GM23338 (cell line): ENCODE measurements at regions not wholly inside any gene's neighbourhood (a gene's known extent, or its start where the extent isn't known, plus 50 kb on each side); places are given as distances from the start of the nearest gene placed in this dataset.
"Not testable (repeated sequence)": the region's sequence is repeated elsewhere in the genome, so short reads cannot be mapped to it uniquely, and the experiment has no call there.

Source experiments
- ATAC-seq: fragments of 200-7000 bp; cut with Tn5 transposase; 3 replicates; pipeline ENCODE4 v1.9.1; 2020
- DNase-seq: peaks from one replicate; pipeline ENCODE4 v3.0.0-alpha.2; 2015; ENCODE audit warnings: low spot score
- H2AFZ ChIP-seq: fragments of 200-600 bp; sonication (generic); 2 replicates; pipeline ENCODE4 v1.8.0; 2016; ENCODE audit warnings: antibody characterized with exemption, mild to moderate bottlenecking, moderate library complexity
- H3F3A ChIP-seq: fragments of 200-600 bp; sonication (generic); replicated peaks from 2 replicates; pipeline ENCODE4 v1.8.0; 2017; ENCODE audit warnings: antibody characterized with exemption, mixed run types, low read depth
- H3K27ac ChIP-seq: fragments of 200-600 bp; sonication (generic); 2 replicates; pipeline ENCODE4 v1.6.1; 2016; ENCODE audit warnings: low read depth
- H3K27me3 ChIP-seq: fragments of 200-600 bp; sonication (generic); 2 replicates; pipeline ENCODE4 v1.8.0; 2016; ENCODE audit warnings: mild to moderate bottlenecking, mixed run types, moderate library complexity; ENCODE audit not compliant: insufficient read depth
- H3K36me3 ChIP-seq: fragments of 200-600 bp; sonication (generic); 2 replicates; pipeline ENCODE4 v1.8.0; 2016; ENCODE audit warnings: mild to moderate bottlenecking; ENCODE audit not compliant: insufficient read depth
- H3K4me1 ChIP-seq: fragments of 200-600 bp; sonication (generic); 2 replicates; pipeline ENCODE4 v1.8.0; 2016; ENCODE audit warnings: mild to moderate bottlenecking, moderate library complexity; ENCODE audit not compliant: insufficient read depth
- H3K4me2 ChIP-seq: fragments of 200-600 bp; sonication (generic); 2 replicates; pipeline ENCODE4 v1.7.1; 2017; ENCODE audit warnings: mixed run types
- H3K4me3 ChIP-seq: fragments of 200-600 bp; sonication (generic); 2 replicates; pipeline ENCODE4 v1.6.1; 2016; ENCODE audit warnings: mixed run types
- H3K79me2 ChIP-seq: fragments of 200-600 bp; sonication (generic); replicated peaks from 2 replicates; pipeline ENCODE4 v1.8.0; 2017; ENCODE audit warnings: mild to moderate bottlenecking; ENCODE audit not compliant: insufficient read depth
- H3K9me2 ChIP-seq: fragments of 200-600 bp; sonication (generic); 2 replicates; pipeline ENCODE4 v1.8.0; 2017; ENCODE audit not compliant: insufficient read depth
- H4K20me1 ChIP-seq: fragments of 200-600 bp; sonication (generic); replicated peaks from 2 replicates; pipeline ENCODE4 v1.8.0; 2017; ENCODE audit warnings: mild to moderate bottlenecking; ENCODE audit not compliant: insufficient read depth
- H3K27ac Mint-ChIP-seq: 2 replicates; pipeline ENCODE4 v1.8.0; 2020; ENCODE audit warnings: inconsistent platforms, mild to moderate bottlenecking, moderate library complexity, mixed read lengths
- H3K27me3 Mint-ChIP-seq: 3 replicates; pipeline ENCODE4 v1.8.0; 2022; ENCODE audit warnings: low read depth, mild to moderate bottlenecking, moderate library complexity, mixed read lengths, inconsistent platforms; ENCODE audit not compliant: insufficient read depth, poor library complexity
- H3K36me3 Mint-ChIP-seq: 3 replicates; pipeline ENCODE4 v1.8.0; 2021; ENCODE audit warnings: low read depth, mild to moderate bottlenecking, inconsistent platforms, moderate library complexity, mixed read lengths
- H3K4me1 Mint-ChIP-seq: 3 replicates; pipeline ENCODE4 v1.8.0; 2020; ENCODE audit warnings: mild to moderate bottlenecking, inconsistent platforms, mixed read lengths
- H3K4me3 Mint-ChIP-seq: 3 replicates; pipeline ENCODE4 v1.8.0; 2021; ENCODE audit warnings: moderate library complexity, mild to moderate bottlenecking, inconsistent platforms, mixed read lengths
- H3K9me3 Mint-ChIP-seq: 3 replicates; pipeline ENCODE4 v1.8.0; 2020; ENCODE audit warnings: moderate library complexity, mild to moderate bottlenecking, inconsistent platforms, mixed read lengths
- POLR2AphosphoS5 ChIP-seq: IDR thresholded peaks from 2 replicates; pipeline ENCODE4 v1.6.1; 2016; ENCODE audit warnings: antibody characterized with exemption, low read depth
- ZNF462 ChIP-seq: fragments of 250-450 bp; sonication (Bioruptor Pico); IDR thresholded peaks from 2 replicates; pipeline ENCODE4 v1.5.0; 2020; ENCODE audit warnings: mild to moderate bottlenecking, moderate library complexity

- Histone ChIP-seq H3K27ac (no peak overlapping the region), H3K36me3 (no peaks in the 10 kb centered on the region), H4K20me1 (no peaks in the 10 kb centered on the region), H3K9me2 (no peaks in the 10 kb centered on the region), H3K4me1 (peaks cover 10% of the 10 kb centered on the region), H3K79me2 (no peaks in the 10 kb centered on the region), H3K4me2 (no peak overlapping the region), H3K27me3 (no peaks in the 10 kb centered on the region), H3F3A (no peaks in the 10 kb centered on the region), H2AFZ (no peak overlapping the region), H3K4me3 (no peak overlapping the region)
- no peak for ATAC-seq
- Mint-ChIP-seq H3K36me3 (no peaks in the 10 kb centered on the region), H3K9me3 (peaks cover 3% of the 10 kb centered on the region; the same call in 1 of the 3 replicates), H3K4me1 (peaks cover 25% of the 10 kb centered on the region), H3K27ac (no peak overlapping the region), H3K27me3 (peaks cover 2% of the 10 kb centered on the region), H3K4me3 (no peak overlapping the region)
- no peak for DNase-seq
- no peak for TF ChIP-seq POLR2AphosphoS5
These were observed 117.6 kb downstream of the PMAIP1 start for GRCh38 chr18:60017371-60017770.

GRCh38 chr18:60015826-60016225 lies 116.0 kb downstream of the PMAIP1 start:
- not testable (repeated sequence) for H3K4me3 ChIP-seq, H3K4me1 ChIP-seq, H3K27ac Mint-ChIP-seq, H3K4me2 ChIP-seq, H3K79me2 ChIP-seq, H3K9me2 ChIP-seq, H3K27me3 ChIP-seq, H3K27ac ChIP-seq, H3K27me3 Mint-ChIP-seq, H3K36me3 ChIP-seq, H4K20me1 ChIP-seq, DNase-seq, H2AFZ ChIP-seq, H3K4me3 Mint-ChIP-seq, H3K36me3 Mint-ChIP-seq, H3F3A ChIP-seq, ATAC-seq
- H3K9me3 Mint-ChIP-seq, result peaks cover 15% of the 10 kb centered on the region
- peaks cover 22% of the 10 kb centered on the region for H3K4me1 Mint-ChIP-seq

GRCh38 chr18:60013148-60013547 lies 113.4 kb downstream of the PMAIP1 start:
- not testable (repeated sequence) for H3K79me2 ChIP-seq, H3K36me3 Mint-ChIP-seq

GRCh38 chr18:60010984-60011383 lies 111.2 kb downstream of the PMAIP1 start:
- Histone ChIP-seq H3K4me2 (no peak overlapping the region), H4K20me1 (no peaks in the 10 kb centered on the region), H3K4me3 (no peak overlapping the region), H3K79me2 (no peaks in the 10 kb centered on the region), H3K4me1 (no peaks in the 10 kb centered on the region), H3K36me3 (no peaks in the 10 kb centered on the region), H3K27me3 (no peaks in the 10 kb centered on the region), H3K9me2 (no peaks in the 10 kb centered on the region), H3F3A (no peaks in the 10 kb centered on the region), H2AFZ (no peak overlapping the region), H3K27ac (no peak overlapping the region)
- Mint-ChIP-seq H3K4me3 (no peak overlapping the region), H3K36me3 (peaks cover 9% of the 10 kb centered on the region; the same call in 2 of the 3 replicates), H3K27me3 (no peaks in the 10 kb centered on the region), H3K4me1 (no peaks in the 10 kb centered on the region), H3K9me3 (peaks cover 25% of the 10 kb centered on the region), H3K27ac (no peak overlapping the region)
- ATAC-seq (no peak), DNase-seq (no peak)
- TF ChIP-seq POLR2AphosphoS5 (no peak), ZNF462 (CRISPR knock-in tag) (no peak)

More at GRCh38 chr18:60013148-60013547, 113.4 kb downstream of the PMAIP1 start:
- not testable (repeated sequence) for H3K27me3 ChIP-seq, DNase-seq, H3K9me2 ChIP-seq, H3F3A ChIP-seq, H3K4me1 ChIP-seq, H2AFZ ChIP-seq, H3K4me3 Mint-ChIP-seq, H3K4me2 ChIP-seq, H3K36me3 ChIP-seq, H3K27me3 Mint-ChIP-seq, H3K27ac Mint-ChIP-seq, H3K4me1 Mint-ChIP-seq, H4K20me1 ChIP-seq, H3K4me3 ChIP-seq, ATAC-seq, H3K27ac ChIP-seq
- H3K9me3 Mint-ChIP-seq, result peaks cover 25% of the 10 kb centered on the region
